Spleen (tissue), 11 donors: ENCODE measurements at regions not wholly inside any gene's neighbourhood (a gene's known extent, or its start where the extent isn't known, plus 50 kb on each side); places are given as distances from the start of the nearest gene placed in this dataset.

ENCODE experiments used
- DNase-seq: peaks from one replicate; pipeline ENCODE4 v3.0.0-alpha.2; 2020
- H3K27ac ChIP-seq, 8 donors: fragments of 200-600 bp; sonication (generic) in 7 of 8; 1 replicate in 4 of 8; 2 replicates in 4 of 8; pipeline versions ENCODE4 v1.5.0 to v1.8.0; 2016 to 2021; ENCODE audit warnings: inconsistent platforms in 4 of 8, mild to moderate bottlenecking in 4 of 8, moderate library complexity in 1 of 8
- H3K27me3 ChIP-seq, 7 donors: fragments of 200-600 bp; sonication (generic) in 6 of 7; replicated peaks in 1 of 7; 1 replicate in 4 of 7; 2 replicates in 3 of 7; pipeline versions ENCODE4 v1.5.0 to v1.8.0; 2016 to 2021; ENCODE audit warnings: inconsistent platforms in 3 of 7, mild to moderate bottlenecking in 1 of 7
- H3K36me3 ChIP-seq, 6 donors: fragments of 200-600 bp; sonication (generic) in 5 of 6; 1 replicate in 4 of 6; 2 replicates in 2 of 6; pipeline versions ENCODE4 v1.5.0 to v1.8.0; 2016 to 2021; ENCODE audit warnings: inconsistent platforms in 2 of 6
- H3K4me1 ChIP-seq, 6 donors: fragments of 200-600 bp; sonication (generic) in 5 of 6; 1 replicate in 3 of 6; 2 replicates in 3 of 6; pipeline versions ENCODE4 v1.5.0 to v1.8.0; 2016 to 2021; ENCODE audit warnings: inconsistent platforms in 3 of 6
- H3K4me3 ChIP-seq, 8 donors: fragments of 200-600 bp; sonication (generic) in 7 of 8; 1 replicate in 4 of 8; 2 replicates in 4 of 8; pipeline versions ENCODE4 v1.5.0 to v1.8.0; 2016 to 2021; ENCODE audit warnings: inconsistent platforms in 4 of 8, mild to moderate bottlenecking in 4 of 8, moderate library complexity in 2 of 8
- H3K9me3 ChIP-seq, 8 donors: fragments of 200-600 bp; sonication (generic) in 7 of 8; 1 replicate in 4 of 8; 2 replicates in 4 of 8; pipeline versions ENCODE4 v1.5.0 to v1.8.0; 2016 to 2021; ENCODE audit warnings: inconsistent platforms in 4 of 8
- CTCF ChIP-seq, 11 experiments: fragments of 200-600 bp in 7 of 11; fragments of 450-650 bp in 4 of 11; sonication (generic) in 4 of 11; IDR thresholded peaks in 8 of 11; conservative IDR thresholded peaks in 3 of 11; 1 replicate in 7 of 11; 2 replicates in 4 of 11; pipeline versions ENCODE4 v1.4.0 to v1.8.0; 2016 to 2021; ENCODE audit warnings: antibody characterized with exemption in 11 of 11, inconsistent platforms in 4 of 11, mild to moderate bottlenecking in 1 of 11
- POLR2A ChIP-seq, 3 donors: fragments of 450-650 bp; IDR thresholded peaks; one replicate each; pipeline ENCODE4 v1.5.1; 2017; ENCODE audit warnings: antibody characterized with exemption in 3 of 3, mild to moderate bottlenecking in 1 of 3
- POLR2AphosphoS5 ChIP-seq, 3 donors: sonication (generic); formaldehyde crosslinking; IDR thresholded peaks; one replicate each; pipeline ENCODE4 v1.5.1; 2017; ENCODE audit warnings: antibody characterized with exemption in 3 of 3
- WGBS, 5 donors: extraction: QIAGEN DNeasy Blood & Tissue Kit in 3 of 5; methylation state at CpG; one replicate each; pipeline versions ENCODE4 v1.1.5 to v1.1.7; 2013 to 2018; 5-methylcytosine and 5-hydroxymethylcytosine counted together
- intact Hi-C: fragments of 100-400 bp; cut with DNase I; formaldehyde crosslinking; loops from one replicate; pipeline ENCODE4 v1.15.0; 2023; ENCODE audit warnings: low total_unique reads
- donor health status: healthy with polysubstance abuse.
- donor health status: DM: no; HTN: no; CAD: no; lungs with moderate emphysema.
- donor health status: DM: no; HTN: no; CAD: no.
- donor health status: Bipolar disorder and iron deficiency.
- donor health status: healthy.
- donor health status: DM: no; HTN: no; CAD: no.
- donor health status: DM: yes; HTN: yes; CAD: no.

GRCh38 chr6:56869346-56869745 is 85.6 kb upstream of the BEND6 start:
- no peak for DNase-seq
- no peak for TF ChIP-seq POLR2AphosphoS5 (IDR thresholded peaks at IDR 0.05)
- no peak for TF ChIP-seq POLR2A (IDR thresholded peaks at IDR 0.05)
- TF ChIP-seq CTCF (IDR thresholded peaks at IDR 0.05 in 8 of 11, conservative IDR thresholded peaks at IDR 0.05 in 3 of 11): no peak
- H3K4me1 ChIP-seq: peaks cover 0 to 8% (median 4%) of the 10 kb centered on the region in 6 donors
- H3K4me3 ChIP-seq: no peak overlapping the region
- no peaks in the 10 kb centered on the region for H3K27me3 ChIP-seq
- H3K36me3 ChIP-seq: no peaks in the 10 kb centered on the region
- WGBS, 5 donors: 82 to 95% (median 86%) methylated on average over 2 of the region's 2 CpGs
- H3K9me3 ChIP-seq: no peaks in the 10 kb centered on the region
- no peak overlapping the region for H3K27ac ChIP-seq
- intact Hi-C loops: no loop called here

- Histone ChIP-seq H3K36me3 (no peaks in the 10 kb centered on the region), H3K9me3 (no peaks in the 10 kb centered on the region), H3K27ac (no peak overlapping the region), H3K27me3 (no peaks in the 10 kb centered on the region), H3K4me1 (peaks cover 0 to 12% (median 6%) of the 10 kb centered on the region in 6 donors), H3K4me3 (no peak overlapping the region)
- no peak for DNase-seq
- TF ChIP-seq POLR2A (IDR thresholded peaks at IDR 0.05) (no peak), POLR2AphosphoS5 (IDR thresholded peaks at IDR 0.05) (no peak), CTCF (IDR thresholded peaks at IDR 0.05 in 8 of 11, conservative IDR thresholded peaks at IDR 0.05 in 3 of 11) (no peak)
- intact Hi-C loops: no loop called here
- WGBS, 5 donors: 85 to 97% (median 90%) methylated on average over 1 of the region's 1 CpG
Measured at GRCh38 chr6:56868687-56869086, 86.2 kb upstream of the BEND6 start.

GRCh38 chr6:56866917-56867522 is 87.9 kb upstream of the BEND6 start:
- WGBS, 5 donors: 81 to 97% (median 86%) methylated on average over 2 of the region's 2 CpGs
- intact Hi-C loops: no loop called here
- Histone ChIP-seq H3K4me1 (peaks cover 0 to 29% (median 16%) of the 10 kb centered on the region in 6 donors), H3K9me3 (no peaks in the 10 kb centered on the region), H3K27me3 (no peaks in the 10 kb centered on the region), H3K4me3 (no peak overlapping the region), H3K27ac (peak overlapping the region in 3 of 8 donors; percentile 3 to 23 (median 12)), H3K36me3 (no peaks in the 10 kb centered on the region)
- no peak for DNase-seq
- TF ChIP-seq CTCF (IDR thresholded peaks at IDR 0.05 in 8 of 11, conservative IDR thresholded peaks at IDR 0.05 in 3 of 11): no peak
- TF ChIP-seq POLR2AphosphoS5 (IDR thresholded peaks at IDR 0.05): no peak
- TF ChIP-seq POLR2A (IDR thresholded peaks at IDR 0.05): no peak

- WGBS, 5 donors: 82 to 100% (median 88%) methylated on average over 1 of the region's 1 CpG
- no peak for TF ChIP-seq POLR2AphosphoS5 (IDR thresholded peaks at IDR 0.05)
- no peak for TF ChIP-seq POLR2A (IDR thresholded peaks at IDR 0.05)
- TF ChIP-seq CTCF (IDR thresholded peaks at IDR 0.05 in 8 of 11, conservative IDR thresholded peaks at IDR 0.05 in 3 of 11): no peak
- no peaks in the 10 kb centered on the region for H3K27me3 ChIP-seq
- H3K27ac ChIP-seq: no peak overlapping the region
- H3K4me1 ChIP-seq: peaks cover 0 to 30% (median 16%) of the 10 kb centered on the region in 6 donors
- intact Hi-C loops: no loop called here
- H3K4me3 ChIP-seq: no peak overlapping the region
- H3K9me3 ChIP-seq: no peaks in the 10 kb centered on the region
- H3K36me3 ChIP-seq: no peaks in the 10 kb centered on the region
- no peak for DNase-seq
Measured at GRCh38 chr6:56865081-56865875, 89.6 kb upstream of the BEND6 start.
